ENCODE measurements at regions not wholly inside any gene's neighbourhood (a gene's known extent, or its start where the extent isn't known, plus 50 kb on each side); places are given as distances from the start of the nearest gene placed in this dataset.

- TF ChIP-seq EP300 (IDR thresholded peaks at IDR 0.05; ENCODE audit: low read depth) (no peak), CTCF (IDR thresholded peaks at IDR 0.05) (no peak), POLR2AphosphoS5 (IDR thresholded peaks at IDR 0.05) (no peak)
Observed at GRCh38 chr1:229065613-229066012, 205.3 kb upstream of the RAB4A start.
